NCI-H2029 (cell line): ENCODE measurements at regions not wholly inside any gene's neighbourhood (a gene's known extent, or its start where the extent isn't known, plus 50 kb on each side); places are given as distances from the start of the nearest gene placed in this dataset.
"Not testable (repeated sequence)": the region's sequence is repeated elsewhere in the genome, so short reads cannot be mapped to it uniquely, and the experiment has no call there.

Experiments
- DNase-seq: peaks from one replicate; lab custom pipeline; 2025; lab: John Stamatoyannopoulos, UW

DNA sequence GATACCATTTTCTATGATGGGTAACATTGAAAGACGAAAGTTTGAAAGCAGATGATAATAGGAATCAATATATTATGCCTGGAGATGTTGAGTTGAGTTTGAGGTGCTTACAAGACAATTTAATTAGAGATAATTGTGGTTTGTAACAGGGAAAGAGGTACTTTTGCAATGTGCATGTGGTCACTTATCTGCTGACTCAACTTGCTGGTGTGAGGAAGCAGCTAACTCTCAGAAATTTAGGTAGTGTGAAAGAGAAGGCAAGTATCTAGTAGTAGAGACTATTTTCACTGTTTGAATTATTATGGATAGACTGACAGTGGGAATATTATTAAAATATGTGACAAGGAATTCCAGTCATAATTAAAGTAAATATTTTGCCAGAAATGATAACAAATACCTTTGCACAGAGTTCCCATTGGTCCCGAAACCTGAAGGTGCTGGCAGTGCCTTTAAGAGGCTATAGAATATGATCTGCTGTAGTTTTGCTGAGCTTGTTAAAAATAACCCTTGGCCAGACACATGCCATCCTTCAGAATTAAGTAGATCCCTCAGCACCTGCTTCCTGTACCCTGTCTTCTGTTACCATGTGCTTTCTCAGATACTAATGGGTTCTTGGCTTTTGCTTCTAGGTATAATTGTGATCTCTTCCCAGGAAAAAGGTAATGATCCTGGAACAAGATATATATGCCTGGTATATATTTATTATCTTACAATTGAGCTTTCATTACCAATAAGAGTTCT lies 315.9 kb downstream of the BCHE start:
- DNase-seq, result no peak

DNA sequence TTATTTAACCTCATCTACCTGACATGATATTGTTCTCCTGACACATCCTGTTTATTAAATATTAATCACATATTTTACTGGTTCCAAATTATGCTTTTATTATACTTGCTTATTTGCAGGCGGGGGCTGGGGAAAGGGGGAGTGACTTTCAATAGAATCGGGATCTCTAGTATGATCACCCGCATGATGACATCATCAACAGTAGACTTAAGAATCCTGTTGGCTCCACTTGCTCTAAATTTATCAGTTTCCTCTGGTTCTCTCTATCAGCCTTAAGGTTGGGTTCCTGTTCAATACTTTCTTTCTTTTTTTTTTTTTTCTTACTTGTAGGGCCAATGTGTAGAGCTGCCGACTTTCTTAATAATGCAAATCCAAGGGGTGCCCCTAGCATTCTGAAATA lies 317.5 kb downstream of the BCHE start:
- DNase-seq, result no peak

DNA sequence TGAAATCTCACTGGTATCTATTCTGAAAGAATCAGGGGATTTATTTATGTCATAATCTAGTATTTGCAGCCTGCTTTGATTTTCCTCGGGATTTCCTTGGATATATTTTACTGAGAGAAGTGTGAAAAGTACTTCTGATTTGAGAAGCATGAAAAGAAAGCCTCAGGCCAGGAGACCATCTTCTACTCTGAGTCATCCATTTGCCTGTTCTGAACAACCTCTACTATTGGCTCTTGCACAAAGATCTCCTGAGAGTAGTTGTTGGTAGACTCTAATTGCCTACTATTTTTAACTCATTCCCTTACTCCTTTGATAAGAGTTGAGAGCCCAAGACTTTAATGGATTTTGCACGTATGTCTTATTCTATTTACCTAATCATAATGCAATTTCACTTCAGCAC lies 318.9 kb downstream of the BCHE start:
- DNase-seq, result no peak

DNA sequence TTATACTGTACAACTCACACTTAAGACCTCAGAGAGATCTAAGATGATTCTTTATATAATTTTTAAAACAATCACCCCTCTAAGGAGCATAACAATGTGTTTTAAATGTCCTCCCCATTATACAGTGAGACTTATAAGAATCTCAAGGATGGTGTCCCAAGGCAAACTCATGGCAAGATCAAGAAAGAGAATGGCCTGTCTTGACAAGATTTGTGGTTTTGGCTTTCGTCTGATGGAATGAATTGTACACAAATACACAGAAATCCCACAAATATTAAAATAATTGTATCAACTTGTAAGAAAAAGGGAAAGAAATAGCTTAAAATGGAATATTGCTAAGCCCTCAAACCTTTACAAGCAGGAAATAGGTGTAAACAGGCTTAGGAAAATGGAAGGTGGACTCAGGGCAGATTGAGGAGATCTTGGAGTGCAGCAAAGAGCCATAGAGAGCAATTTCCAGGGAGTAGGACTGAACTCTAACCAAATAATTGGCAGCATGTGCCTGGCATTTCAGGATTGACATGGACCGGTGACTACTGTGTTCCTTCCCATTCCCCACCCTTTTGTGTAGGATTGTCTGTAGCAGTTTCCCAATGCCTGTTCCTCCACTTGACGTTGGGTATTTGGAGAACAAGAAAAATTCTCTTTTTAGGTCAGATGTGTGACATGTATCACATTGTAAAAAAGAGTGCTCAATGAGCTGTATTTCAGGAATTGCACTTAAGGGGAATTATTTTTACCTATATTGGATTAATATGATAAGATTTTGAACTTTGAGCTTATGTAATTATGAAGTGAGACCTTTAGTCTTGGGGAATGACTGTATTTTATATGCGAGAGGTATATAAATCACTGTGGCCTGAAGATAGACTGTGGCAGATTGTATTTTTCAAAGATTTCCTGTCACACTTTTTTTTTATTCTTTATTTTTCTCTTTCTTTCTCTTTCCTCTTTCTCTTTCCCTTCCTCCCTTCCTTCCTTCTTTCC lies 317.8 kb upstream of the SLITRK3 start:
- no peak for DNase-seq

DNA sequence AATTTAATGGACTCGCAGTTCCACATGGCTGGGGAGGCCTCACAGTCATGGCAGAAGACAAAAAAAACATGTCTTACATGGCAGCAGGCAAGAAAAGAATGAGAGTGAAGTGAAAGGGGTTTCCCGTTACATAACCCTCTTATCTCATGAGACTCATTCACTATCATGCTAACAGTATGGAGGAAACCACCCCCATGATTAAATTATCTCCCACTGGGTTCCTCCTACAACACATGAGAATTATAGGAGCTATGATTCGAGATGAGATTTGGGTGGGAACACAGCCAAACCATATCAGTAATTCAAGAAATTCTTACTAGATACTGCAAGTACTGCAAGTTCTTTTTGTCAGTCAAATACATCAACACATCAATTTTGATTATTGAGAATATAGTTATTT lies 311.4 kb upstream of the SLITRK3 start:
- no peak for DNase-seq

DNA sequence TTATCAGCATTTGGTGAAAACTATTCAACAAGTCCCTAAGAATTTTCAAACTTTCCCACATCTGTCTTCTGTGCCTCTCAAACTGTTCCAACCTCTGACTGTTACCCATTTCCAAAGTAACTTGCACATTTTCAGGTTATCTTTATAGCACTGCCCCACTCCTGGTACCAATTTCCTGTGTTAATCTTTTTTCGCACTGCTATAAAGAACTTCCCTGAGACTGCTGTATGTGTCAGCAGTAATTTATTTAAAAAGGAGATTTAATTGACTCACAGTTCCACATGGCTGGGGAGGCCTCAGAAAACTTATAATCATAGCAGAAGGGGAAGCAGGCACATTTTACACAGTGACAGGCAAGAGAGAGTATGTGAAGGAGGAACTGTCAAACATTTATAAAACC lies 310.9 kb upstream of the SLITRK3 start:
- no peak for DNase-seq

DNA sequence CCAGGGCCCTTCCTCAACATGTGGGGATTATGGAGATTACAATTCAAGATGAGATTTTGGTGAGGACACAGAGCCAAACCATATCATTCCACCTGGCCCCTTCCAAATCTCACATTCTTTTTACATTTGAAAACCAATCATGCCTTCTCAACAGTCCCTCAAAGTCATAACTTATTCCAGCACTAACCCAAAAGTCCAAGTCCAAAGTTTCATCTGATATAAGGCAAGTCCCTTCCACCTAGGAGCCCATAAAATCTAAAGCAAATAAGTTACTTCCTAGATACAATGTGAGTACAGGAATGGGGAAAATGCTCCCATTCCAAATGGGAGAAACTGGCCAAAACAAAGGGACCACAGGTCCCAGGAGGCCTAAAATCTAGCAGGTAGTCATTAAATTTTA lies 309.5 kb upstream of the SLITRK3 start:
- DNase-seq, result no peak

DNA sequence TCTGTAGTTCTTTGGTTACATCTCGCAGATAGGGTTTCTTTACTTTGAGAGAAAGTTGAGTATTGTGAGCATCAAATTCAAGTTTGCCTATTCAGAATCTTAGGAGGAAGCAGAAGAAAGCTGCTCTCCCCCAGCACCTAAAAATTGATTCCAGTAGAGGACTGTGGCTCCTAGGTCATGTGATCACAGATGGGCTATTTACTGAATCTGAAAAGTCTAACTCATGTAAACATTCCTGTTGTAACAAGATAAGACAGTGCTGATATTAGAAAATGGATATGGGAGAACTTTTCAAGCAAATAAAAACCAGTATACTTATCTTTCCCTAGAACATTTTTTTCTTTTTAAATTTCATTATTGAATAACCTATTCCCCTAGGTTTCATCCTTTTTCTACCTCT lies 308.4 kb upstream of the SLITRK3 start:
- no peak for DNase-seq

DNA sequence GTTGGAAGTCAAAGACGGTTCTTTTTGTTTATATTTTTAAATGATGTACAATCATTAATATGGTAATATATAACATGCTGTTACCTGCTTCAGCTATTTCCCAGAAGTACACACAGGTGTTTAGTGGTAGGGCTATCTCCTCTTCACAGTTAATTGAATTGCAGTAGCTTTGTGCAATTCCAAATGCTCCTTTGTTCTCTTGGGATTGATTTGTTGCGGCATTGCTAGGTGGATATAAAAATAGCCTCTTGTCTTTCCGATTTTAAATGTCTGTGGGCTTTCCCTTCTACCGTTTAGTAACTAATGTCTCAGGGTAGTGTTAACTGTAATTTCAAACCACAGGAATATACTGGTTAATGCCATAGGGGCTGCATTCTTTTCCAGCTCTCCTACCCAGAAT lies 307.6 kb upstream of the SLITRK3 start:
- DNase-seq, result no peak

DNA sequence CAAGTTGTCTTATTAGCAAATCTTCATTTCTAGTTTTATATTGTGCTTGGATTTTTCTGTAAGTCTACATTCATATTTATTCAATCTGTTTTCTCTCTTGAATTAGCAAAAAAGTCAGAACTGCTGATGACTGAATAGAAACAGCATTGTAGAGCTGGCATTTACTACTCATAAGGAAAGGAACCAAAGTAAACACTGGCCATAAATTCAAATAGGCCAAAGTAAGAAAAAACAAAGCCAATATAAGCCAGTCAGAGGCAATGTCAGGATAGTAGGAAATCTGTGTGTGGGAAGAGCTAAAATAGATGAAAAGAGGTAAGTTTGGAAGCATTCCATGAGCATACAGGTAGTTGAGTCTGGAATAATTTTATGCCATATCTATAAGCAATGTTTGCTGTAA lies 307.2 kb upstream of the SLITRK3 start:
- no peak for DNase-seq

DNA sequence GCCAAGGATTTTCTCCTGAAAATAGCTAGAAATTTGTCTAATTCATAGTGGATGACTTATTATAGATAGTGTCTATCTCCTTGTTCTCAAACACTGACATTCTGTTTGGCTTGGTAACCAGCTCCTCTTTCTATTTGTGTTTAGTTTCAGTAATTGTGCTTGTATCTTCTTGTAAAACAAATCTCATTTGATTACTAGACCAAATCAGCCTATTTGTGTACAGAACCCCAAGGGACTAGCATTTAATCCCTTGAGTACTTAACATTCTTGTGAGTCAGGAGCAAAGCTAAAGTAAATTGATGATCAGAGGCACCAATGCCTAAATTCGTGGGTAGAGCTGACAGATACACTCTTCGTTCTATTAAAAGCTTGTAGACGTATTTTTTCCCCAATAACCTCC lies 306.5 kb upstream of the SLITRK3 start:
- no peak for DNase-seq

DNA sequence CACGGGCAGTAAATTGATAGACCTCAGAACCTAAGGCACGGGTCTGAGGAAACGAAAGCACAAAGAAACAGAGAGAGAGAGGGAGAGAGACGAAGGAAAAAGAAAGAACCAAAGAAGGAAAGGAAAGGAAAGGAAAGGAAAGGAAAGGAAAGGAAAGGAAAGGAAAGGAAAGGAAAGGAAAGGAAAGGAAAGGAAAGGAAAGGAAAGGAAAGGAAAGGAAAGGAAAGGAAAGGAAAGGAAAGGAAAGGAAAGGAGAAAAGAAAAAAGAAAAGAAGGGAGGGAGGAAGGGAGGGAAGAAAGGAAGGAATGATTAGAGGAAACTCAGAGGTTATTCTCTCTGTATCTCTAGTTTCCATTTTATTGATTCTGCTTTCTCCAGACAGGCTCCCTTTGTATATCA lies 302.6 kb upstream of the SLITRK3 start:
- not testable (repeated sequence) for DNase-seq

DNA sequence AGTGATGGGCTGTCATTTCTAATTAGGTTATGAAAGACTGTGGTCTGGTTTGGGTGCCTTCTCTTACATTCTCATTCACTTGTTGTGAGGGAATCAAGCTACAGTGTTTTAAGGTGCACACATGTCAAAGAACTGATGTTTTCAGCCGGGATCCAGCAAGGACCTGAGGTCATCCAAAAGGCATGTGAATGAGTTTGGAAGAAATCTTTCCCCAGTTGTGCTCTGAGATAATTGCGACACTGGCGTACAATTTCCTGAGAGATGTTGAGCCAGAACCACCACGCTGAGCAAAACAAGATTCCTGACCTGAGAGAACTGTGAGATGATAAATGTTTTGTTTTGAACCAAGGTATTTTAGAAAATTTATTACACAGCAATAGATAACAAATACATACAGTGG lies 295.3 kb upstream of the SLITRK3 start:
- no peak for DNase-seq

DNA sequence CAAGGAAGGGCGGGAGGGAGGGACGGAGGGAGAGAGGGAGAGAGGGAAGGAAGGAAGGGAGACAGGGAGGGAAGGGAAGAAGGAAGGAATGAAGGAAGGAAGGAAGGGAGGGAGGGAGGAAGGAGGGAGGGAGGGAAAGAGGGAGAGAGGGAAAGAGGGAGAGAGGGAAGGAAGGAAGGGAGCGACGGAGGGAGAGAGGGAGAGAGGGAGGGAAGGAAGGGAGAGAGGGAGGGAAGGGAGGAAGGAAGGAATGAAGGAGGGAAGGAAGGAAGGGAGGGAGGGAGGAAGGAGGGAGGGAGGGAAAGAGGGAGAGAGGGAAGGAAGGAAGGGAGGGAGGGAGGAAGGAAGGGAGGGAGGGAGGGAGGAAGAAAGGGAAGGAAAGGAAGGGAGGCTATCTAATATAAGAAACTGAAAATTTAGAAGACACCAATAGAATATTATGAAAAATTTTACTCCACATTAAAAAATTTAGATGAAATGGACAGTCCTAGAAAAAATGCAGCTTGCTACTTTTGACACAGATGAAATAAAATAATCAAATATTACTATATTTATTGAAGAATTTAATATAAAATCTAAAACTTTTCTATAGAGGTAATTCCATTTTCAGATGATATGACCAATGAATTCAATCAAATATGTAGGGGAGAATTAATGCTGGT lies 280.3 kb upstream of the SLITRK3 start:
- no peak for DNase-seq

DNA sequence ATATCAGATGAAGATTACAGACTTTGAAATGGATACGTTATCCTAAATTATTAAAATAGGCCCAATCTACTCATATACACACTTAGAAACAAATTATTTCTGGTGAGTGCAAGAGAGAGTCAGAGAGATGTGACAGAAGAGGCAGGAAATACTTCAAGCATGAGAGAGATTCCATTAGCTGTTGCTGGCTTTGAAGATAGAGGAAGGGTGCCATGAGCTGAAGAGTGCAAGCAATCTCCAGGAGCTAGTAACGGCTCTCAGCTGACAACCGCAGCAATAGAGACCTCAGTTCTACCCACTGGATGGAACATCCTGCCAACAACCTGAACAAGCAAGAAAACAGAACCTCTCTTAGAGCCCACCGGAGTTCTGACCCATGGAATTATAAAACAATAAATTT lies 270.7 kb upstream of the SLITRK3 start:
- DNase-seq, result no peak

DNA sequence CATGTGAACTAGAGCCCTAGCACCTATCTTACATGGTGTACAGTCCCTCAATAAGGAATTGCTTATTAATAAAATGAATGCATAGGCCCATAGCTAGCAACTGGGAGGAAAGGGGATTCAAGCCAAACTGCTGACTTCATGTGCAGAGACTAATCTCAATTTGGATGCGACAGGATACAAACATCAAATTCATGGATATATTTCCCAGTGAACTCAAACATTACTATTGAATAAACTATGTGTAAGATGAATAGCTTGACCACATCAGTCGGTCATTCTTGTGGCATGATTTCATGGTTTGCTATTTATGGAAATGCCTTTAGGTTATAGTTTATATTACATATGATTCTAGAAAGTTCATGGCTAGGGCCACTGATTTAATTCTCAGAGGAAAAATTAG lies 268.6 kb upstream of the SLITRK3 start:
- DNase-seq, result no peak

DNA sequence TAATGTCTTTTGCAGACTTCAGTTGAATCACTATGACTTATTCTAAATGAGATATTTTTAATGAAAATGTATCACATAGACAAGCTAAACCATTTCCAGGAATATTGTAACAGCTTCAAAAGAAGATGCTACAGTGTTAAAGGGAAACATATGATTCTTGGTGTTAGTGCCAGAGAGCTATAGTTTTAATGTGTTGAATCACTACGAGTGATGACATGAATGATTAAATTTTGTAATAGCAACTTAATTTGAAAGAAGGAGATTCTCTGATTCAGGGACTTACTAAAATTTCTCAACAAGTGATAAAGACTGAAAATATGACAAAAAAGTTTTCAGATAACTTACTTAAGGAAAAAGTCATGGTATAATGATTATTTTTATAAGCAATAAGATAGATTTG lies 267.3 kb upstream of the SLITRK3 start:
- DNase-seq, result no peak

DNA sequence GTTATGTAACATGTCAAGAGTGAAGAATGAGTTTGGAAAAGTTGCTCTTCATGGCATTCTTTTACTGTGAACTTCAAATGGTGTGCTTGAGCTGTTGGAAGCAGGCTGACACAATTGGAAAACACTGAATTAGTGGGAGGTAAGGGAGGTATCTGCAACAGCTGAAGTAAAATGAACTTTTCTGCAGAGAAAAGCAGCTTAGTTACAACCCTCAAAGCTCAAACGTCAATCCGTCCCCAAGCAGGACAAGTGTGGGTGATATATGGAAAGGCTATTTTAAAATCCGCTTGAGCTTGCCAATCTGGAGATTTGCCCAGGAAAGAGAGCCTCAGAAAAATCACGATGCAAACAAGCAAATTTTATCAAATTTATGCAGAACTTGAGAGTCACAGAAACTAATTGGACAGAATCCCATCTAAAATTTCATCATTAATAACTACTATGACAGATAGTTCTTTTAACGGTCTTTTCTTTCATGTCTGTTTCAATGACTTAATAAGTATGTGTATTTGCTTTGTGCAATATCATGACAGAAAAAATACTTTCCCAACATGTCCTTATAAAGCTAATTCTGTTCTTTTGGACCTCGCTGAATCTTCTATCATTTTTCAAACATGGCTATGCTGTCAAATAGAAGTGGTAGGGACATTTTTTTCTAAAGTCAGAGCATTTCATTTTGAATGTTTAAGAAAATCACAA lies 266.6 kb upstream of the SLITRK3 start:
- DNase-seq, result no peak

DNA sequence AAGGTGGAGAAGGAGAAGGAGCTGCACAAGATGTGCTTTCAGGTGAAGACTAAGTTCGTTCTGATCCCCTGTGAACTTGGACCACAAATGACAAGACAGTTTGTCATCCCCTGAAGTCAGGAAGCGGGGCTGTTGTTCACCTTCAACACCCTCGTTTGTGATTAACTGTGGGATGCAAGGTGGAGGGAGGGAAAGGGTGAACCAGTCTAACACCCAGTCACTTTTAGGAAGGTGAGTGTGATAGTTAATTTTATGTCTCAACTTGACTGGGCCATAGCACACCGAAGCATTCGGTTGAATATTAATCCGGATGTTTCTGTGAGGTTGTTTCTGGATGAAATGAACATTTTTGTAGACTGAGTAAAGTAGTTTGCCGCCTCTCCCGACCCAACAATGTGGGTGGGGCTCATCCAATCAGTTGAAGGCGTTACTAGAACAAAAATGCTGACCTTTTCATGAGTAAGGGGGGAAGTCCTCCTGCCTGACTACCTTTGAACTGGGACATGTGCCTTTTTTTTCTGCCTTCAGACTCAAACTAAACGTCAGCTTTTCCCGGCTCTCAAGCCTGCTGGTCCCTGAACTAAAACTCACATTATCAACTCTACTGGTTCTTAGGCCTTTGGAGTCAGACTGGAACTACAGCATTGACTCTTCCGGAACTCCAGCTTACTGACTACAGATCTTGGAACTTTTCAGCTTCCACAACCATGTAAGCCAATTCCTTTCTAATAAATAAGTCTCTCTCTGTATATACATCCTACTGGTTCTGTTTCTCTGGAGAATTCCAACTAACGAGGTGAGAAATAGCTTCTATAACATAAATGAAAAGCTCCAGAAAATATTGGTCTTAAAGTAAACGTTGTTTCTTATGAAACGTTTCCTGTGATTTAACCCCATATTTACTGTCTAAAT lies 264.0 kb upstream of the SLITRK3 start:
- DNase-seq, result no peak

DNA sequence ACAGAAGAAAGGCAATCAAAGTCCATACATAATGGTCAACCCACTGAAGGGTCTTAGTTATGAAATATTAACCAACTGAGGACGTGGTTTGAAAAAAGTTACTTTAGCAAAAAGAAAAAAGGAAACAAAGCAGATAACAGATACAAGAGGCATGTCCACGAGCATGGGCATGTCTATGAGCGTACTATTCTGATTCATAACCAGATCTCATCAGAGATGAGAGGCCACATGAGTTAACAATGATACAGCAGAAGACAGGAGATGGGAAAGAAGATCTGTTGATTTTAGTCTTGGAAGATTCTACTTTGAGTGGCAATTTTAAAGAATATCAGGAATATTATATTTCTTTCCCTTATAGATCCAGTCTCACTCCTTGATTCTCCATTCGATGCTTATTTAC lies 262.9 kb upstream of the SLITRK3 start:
- DNase-seq, result no peak

DNA sequence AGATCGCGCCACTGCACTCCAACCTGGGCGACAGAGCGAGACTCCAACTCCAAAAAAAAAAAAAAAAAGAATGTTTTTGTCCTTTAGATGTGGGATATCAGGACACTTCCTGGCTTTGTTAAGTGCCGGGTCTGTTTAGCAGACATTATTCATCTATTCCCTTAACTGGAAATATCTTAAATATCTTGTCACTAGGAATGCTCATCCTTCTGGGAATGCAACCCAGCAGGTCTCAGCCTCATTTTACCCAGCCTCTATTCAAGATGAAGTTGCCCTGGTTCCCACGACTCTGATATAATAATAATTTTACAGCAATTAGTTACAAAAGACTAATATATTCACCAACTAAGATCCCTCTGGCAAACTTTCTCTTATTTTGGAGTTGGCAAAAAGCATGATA lies 260.9 kb upstream of the SLITRK3 start:
- no peak for DNase-seq
